ENCODE measurements at regions not wholly inside any gene's neighbourhood (a gene's known extent, or its start where the extent isn't known, plus 50 kb on each side); places are given as distances from the start of the nearest gene placed in this dataset.

- TF ChIP-seq CTCF (IDR thresholded peaks at IDR 0.05) (no peak), POLR2A (IDR thresholded peaks at IDR 0.05) (no peak)
Observed at GRCh38 chr14:87076922-87077321, 916.1 kb downstream of the GALC start.

Measured in thyroid gland (tissue), 4 donors.